Keratinocyte (primary cell): ENCODE measurements at regions not wholly inside any gene's neighbourhood (a gene's known extent, or its start where the extent isn't known, plus 50 kb on each side); places are given as distances from the start of the nearest gene placed in this dataset.

Experiments used
- EZH2 ChIP-seq: IDR thresholded peaks from one replicate; pipeline ENCODE4 v1.6.1; 2012; ENCODE audit warnings: inconsistent platforms, mild to moderate bottlenecking, low read length, moderate library complexity
- TF ChIP-seq, protein P1 (sequence below), 3 experiments: IDR thresholded peaks in 1 of 3; conservative IDR thresholded peaks in 1 of 3; optimal IDR thresholded peaks in 1 of 3; 2 replicates in 2 of 3; 3 replicates in 1 of 3; pipeline versions ENCODE3 to v1.5.1; 2011; ENCODE audit warnings: low read length in 3 of 3, mild to moderate bottlenecking in 3 of 3, moderate library complexity in 2 of 3, control low read depth in 1 of 3, inconsistent platforms in 1 of 3; ENCODE audit not compliant: insufficient read depth in 2 of 3; ENCODE audit errors: extremely low read depth in 1 of 3

DNA sequence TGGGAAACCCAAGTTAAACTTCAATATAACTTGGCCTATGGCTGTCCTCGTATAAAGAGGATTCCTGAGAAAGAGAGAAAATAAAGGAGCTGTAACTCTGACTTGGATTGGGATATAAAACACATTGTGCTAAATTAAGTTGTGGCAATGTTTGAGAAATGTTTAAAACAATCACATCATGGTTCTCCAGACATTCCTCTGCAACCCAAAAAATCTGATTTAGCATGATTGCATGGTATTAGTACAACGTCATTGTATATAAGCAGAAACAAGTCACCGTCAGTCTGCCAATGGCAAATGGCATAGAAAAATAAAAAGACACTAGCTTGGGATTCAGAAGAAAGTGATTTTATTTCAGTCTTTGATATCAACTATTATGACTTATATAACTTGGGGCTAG lies 140.2 kb upstream of the FAM83B start:
- TF ChIP-seq, protein P1, sequence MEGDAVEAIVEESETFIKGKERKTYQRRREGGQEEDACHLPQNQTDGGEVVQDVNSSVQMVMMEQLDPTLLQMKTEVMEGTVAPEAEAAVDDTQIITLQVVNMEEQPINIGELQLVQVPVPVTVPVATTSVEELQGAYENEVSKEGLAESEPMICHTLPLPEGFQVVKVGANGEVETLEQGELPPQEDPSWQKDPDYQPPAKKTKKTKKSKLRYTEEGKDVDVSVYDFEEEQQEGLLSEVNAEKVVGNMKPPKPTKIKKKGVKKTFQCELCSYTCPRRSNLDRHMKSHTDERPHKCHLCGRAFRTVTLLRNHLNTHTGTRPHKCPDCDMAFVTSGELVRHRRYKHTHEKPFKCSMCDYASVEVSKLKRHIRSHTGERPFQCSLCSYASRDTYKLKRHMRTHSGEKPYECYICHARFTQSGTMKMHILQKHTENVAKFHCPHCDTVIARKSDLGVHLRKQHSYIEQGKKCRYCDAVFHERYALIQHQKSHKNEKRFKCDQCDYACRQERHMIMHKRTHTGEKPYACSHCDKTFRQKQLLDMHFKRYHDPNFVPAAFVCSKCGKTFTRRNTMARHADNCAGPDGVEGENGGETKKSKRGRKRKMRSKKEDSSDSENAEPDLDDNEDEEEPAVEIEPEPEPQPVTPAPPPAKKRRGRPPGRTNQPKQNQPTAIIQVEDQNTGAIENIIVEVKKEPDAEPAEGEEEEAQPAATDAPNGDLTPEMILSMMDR (optimal IDR thresholded peaks at IDR 0.05 in 1 of 3, IDR thresholded peaks at IDR 0.05 in 1 of 3, conservative IDR thresholded peaks at IDR 0.05 in 1 of 3; ENCODE audit: extremely low read depth in 1 of 3, insufficient read depth in 2 of 3, low read length in 3 of 3), result no peak
- TF ChIP-seq EZH2, result no peak
